HG03135 (cell line): ENCODE measurements at regions not wholly inside any gene's neighbourhood (a gene's known extent, or its start where the extent isn't known, plus 50 kb on each side); places are given as distances from the start of the nearest gene placed in this dataset.
"Not testable (repeated sequence)": the region's sequence is repeated elsewhere in the genome, so short reads cannot be mapped to it uniquely, and the experiment has no call there.

Experiments used
- ATAC-seq: cut with Tn5 transposase; IDR thresholded peaks from one replicate; pipeline ENCODE4 v1.9.1; 2021; ENCODE audit warnings: mild to moderate bottlenecking, moderate library complexity; ENCODE audit not compliant: unreplicated experiment

GRCh38 chr5:120083851-120084542 is 380.1 kb upstream of the PRR16 start:
- ATAC-seq = no peak

- no peak for ATAC-seq
Measured at GRCh38 chr5:120084543-120084870, 379.6 kb upstream of the PRR16 start.

GRCh38 chr5:120086081-120086480 is 378.0 kb upstream of the PRR16 start:
- ATAC-seq = no peak

- ATAC-seq = no peak
Measured at GRCh38 chr5:120088412-120088811, 375.7 kb upstream of the PRR16 start.

- no peak for ATAC-seq
Measured at GRCh38 chr5:120088836-120089235, 375.3 kb upstream of the PRR16 start.

GRCh38 chr5:120091376-120091948 is 372.6 kb upstream of the PRR16 start:
- ATAC-seq = no peak

GRCh38 chr5:120092649-120093048 is 371.5 kb upstream of the PRR16 start:
- no peak for ATAC-seq

GRCh38 chr5:120093178-120093577 is 370.9 kb upstream of the PRR16 start:
- no peak for ATAC-seq

GRCh38 chr5:120096413-120096812 is 367.7 kb upstream of the PRR16 start:
- no peak for ATAC-seq

- no peak for ATAC-seq
Measured at GRCh38 chr5:120098426-120098825, 365.7 kb upstream of the PRR16 start.

- no peak for ATAC-seq
Measured at GRCh38 chr5:120098902-120099535, 365.1 kb upstream of the PRR16 start.

- ATAC-seq = no peak
Measured at GRCh38 chr5:120101771-120102170, 362.3 kb upstream of the PRR16 start.

GRCh38 chr5:120103495-120103894 is 360.6 kb upstream of the PRR16 start:
- ATAC-seq = no peak

GRCh38 chr5:120106912-120107525 is 357.1 kb upstream of the PRR16 start:
- ATAC-seq = no peak

GRCh38 chr5:120108586-120109248 is 355.4 kb upstream of the PRR16 start:
- ATAC-seq = no peak

GRCh38 chr5:120122703-120123102 is 341.4 kb upstream of the PRR16 start:
- ATAC-seq = no peak

GRCh38 chr5:120124031-120124430 is 340.1 kb upstream of the PRR16 start:
- ATAC-seq = no peak

- no peak for ATAC-seq
Measured at GRCh38 chr5:120124961-120125360, 339.1 kb upstream of the PRR16 start.

- not testable (repeated sequence) for ATAC-seq
Measured at GRCh38 chr5:120132347-120132746, 331.8 kb upstream of the PRR16 start.

- no peak for ATAC-seq
Measured at GRCh38 chr5:120134944-120135343, 329.2 kb upstream of the PRR16 start.

GRCh38 chr5:120137582-120137981 is 326.5 kb upstream of the PRR16 start:
- ATAC-seq = no peak

GRCh38 chr5:120139039-120139438 is 325.1 kb upstream of the PRR16 start:
- no peak for ATAC-seq
